ENCODE measurements at regions not wholly inside any gene's neighbourhood (a gene's known extent, or its start where the extent isn't known, plus 50 kb on each side); places are given as distances from the start of the nearest gene placed in this dataset.

- ATAC-seq: no peak
- TF ChIP-seq BACH2 (CRISPR knock-in tag; IDR thresholded peaks at IDR 0.05; ENCODE audit: borderline replicate concordance) (no peak), POU6F1 (CRISPR knock-in tag; IDR thresholded peaks at IDR 0.05; ENCODE audit: borderline replicate concordance, low read depth) (no peak), ZC3H10 (CRISPR knock-in tag; IDR thresholded peaks at IDR 0.05) (no peak), TCF4 (CRISPR knock-in tag; IDR thresholded peaks at IDR 0.05; ENCODE audit: borderline replicate concordance) (no peak), PATZ1 (CRISPR knock-in tag; IDR thresholded peaks at IDR 0.05; ENCODE audit: borderline replicate concordance) (no peak), OSR1 (CRISPR knock-in tag; IDR thresholded peaks at IDR 0.05) (no peak), ZFP3 (CRISPR knock-in tag; IDR thresholded peaks at IDR 0.05) (no peak), CREB5 (CRISPR knock-in tag; IDR thresholded peaks at IDR 0.05; ENCODE audit: low read depth) (no peak), CSDC2 (CRISPR knock-in tag; IDR thresholded peaks at IDR 0.05) (no peak)
Measured at GRCh38 chr22:47797342-47797945, 1035.0 kb downstream of the TBC1D22A start.

GRCh38 chr22:47796128-47796908 lies 1033.9 kb downstream of the TBC1D22A start:
- no peak for TF ChIP-seq ESRRG (CRISPR knock-in tag; IDR thresholded peaks at IDR 0.05)
- TF ChIP-seq ZNF8 (CRISPR knock-in tag; IDR thresholded peaks at IDR 0.05): no peak
- no peak for TF ChIP-seq SNAI2 (CRISPR knock-in tag; IDR thresholded peaks at IDR 0.05)
- TF ChIP-seq POU6F1 (CRISPR knock-in tag; IDR thresholded peaks at IDR 0.05; ENCODE audit: borderline replicate concordance, low read depth): no peak
- TF ChIP-seq CSRNP3 (CRISPR knock-in tag; IDR thresholded peaks at IDR 0.05): no peak
- TF ChIP-seq RARB (CRISPR knock-in tag; IDR thresholded peaks at IDR 0.05): no peak
- TF ChIP-seq ZFP30 (CRISPR knock-in tag; IDR thresholded peaks at IDR 0.05): no peak
- no peak for TF ChIP-seq CSDC2 (CRISPR knock-in tag; IDR thresholded peaks at IDR 0.05)
- TF ChIP-seq OSR1 (CRISPR knock-in tag; IDR thresholded peaks at IDR 0.05): no peak
- no peak for TF ChIP-seq ARNTL (CRISPR knock-in tag; IDR thresholded peaks at IDR 0.05; ENCODE audit: borderline replicate concordance, low read depth)
- ATAC-seq: no peak

GRCh38 chr22:47795477-47796127 lies 1033.2 kb downstream of the TBC1D22A start:
- ATAC-seq: no peak
- TF ChIP-seq ZNF8 (CRISPR knock-in tag; IDR thresholded peaks at IDR 0.05) (no peak), ZFP3 (CRISPR knock-in tag; IDR thresholded peaks at IDR 0.05) (no peak)

- TF ChIP-seq ZNF8 (CRISPR knock-in tag; IDR thresholded peaks at IDR 0.05) (no peak), CSDC2 (CRISPR knock-in tag; IDR thresholded peaks at IDR 0.05) (no peak), ZNF70 (CRISPR knock-in tag; IDR thresholded peaks at IDR 0.05) (no peak), OSR1 (CRISPR knock-in tag; IDR thresholded peaks at IDR 0.05) (no peak), ESRRG (CRISPR knock-in tag; IDR thresholded peaks at IDR 0.05) (no peak), TOX (CRISPR knock-in tag; IDR thresholded peaks at IDR 0.05; ENCODE audit: borderline replicate concordance) (no peak), ZFP3 (CRISPR knock-in tag; IDR thresholded peaks at IDR 0.05) (no peak), TCF4 (CRISPR knock-in tag; IDR thresholded peaks at IDR 0.05; ENCODE audit: borderline replicate concordance) (no peak), PATZ1 (CRISPR knock-in tag; IDR thresholded peaks at IDR 0.05; ENCODE audit: borderline replicate concordance) (no peak), ISL1 (CRISPR knock-in tag; IDR thresholded peaks at IDR 0.05) (no peak), CREB5 (CRISPR knock-in tag; IDR thresholded peaks at IDR 0.05; ENCODE audit: low read depth) (no peak), ZNF565 (CRISPR knock-in tag; conservative IDR thresholded peaks at IDR 0.05; ENCODE audit: low read depth) (no peak)
- no peak for ATAC-seq
Measured at GRCh38 chr22:47794851-47795250, 1032.4 kb downstream of the TBC1D22A start.

Data from SK-N-SH treated with all-trans-retinoic acid at 6 μM for 48 hours (cell line).